Neural cell (in vitro differentiated cells): ENCODE measurements at regions not wholly inside any gene's neighbourhood (a gene's known extent, or its start where the extent isn't known, plus 50 kb on each side); places are given as distances from the start of the nearest gene placed in this dataset.

ENCODE experiments used
- H2AFZ ChIP-seq: fragments of 200-600, 300-800 bp; sonication (generic), shearing (Covaris generic); 2 replicates; pipeline ENCODE4 v1.6.0; 2014; ENCODE audit warnings: low read depth, mild to moderate bottlenecking, antibody characterized with exemption, low read length, moderate library complexity
- H3F3A ChIP-seq: fragments of 200-600 bp; shearing (Covaris generic); 2 replicates; pipeline ENCODE4 v1.6.1; 2016; ENCODE audit warnings: mild to moderate bottlenecking, moderate library complexity, mixed read lengths, antibody characterized with exemption, low read length; ENCODE audit not compliant: insufficient read depth, poor library complexity, severe bottlenecking
- H3K27ac ChIP-seq: fragments of 200-600, 300-800 bp; sonication (generic), shearing (Covaris generic); 2 replicates; pipeline ENCODE4 v1.5.1; 2014; ENCODE audit warnings: mild to moderate bottlenecking, low read length, moderate library complexity
- H3K27me3 ChIP-seq: fragments of 300-800, 200-600 bp; sonication (generic), shearing (Covaris generic); 2 replicates; pipeline ENCODE4 v1.6.0; 2014; ENCODE audit warnings: mild to moderate bottlenecking, low read depth, low read length, moderate library complexity; ENCODE audit not compliant: insufficient read depth
- H3K36me3 ChIP-seq: fragments of 300-800, 200-600 bp; sonication (generic), shearing (Covaris generic); 2 replicates; pipeline ENCODE4 v1.5.1; 2014; ENCODE audit warnings: mild to moderate bottlenecking, antibody characterized with exemption, low read length, moderate library complexity; ENCODE audit not compliant: insufficient read depth
- H3K4me2 ChIP-seq: fragments of 300-800, 200-600 bp; sonication (generic), shearing (Covaris generic); 2 replicates; pipeline ENCODE4 v1.6.0; 2014; ENCODE audit warnings: mild to moderate bottlenecking, low read length
- H3K4me3 ChIP-seq: fragments of 300-800, 200-600 bp; sonication (generic), shearing (Covaris generic); 2 replicates; pipeline ENCODE4 v1.5.1; 2014; ENCODE audit warnings: mild to moderate bottlenecking, low read length, moderate library complexity
- H3K79me2 ChIP-seq: fragments of 200-600 bp; shearing (Covaris generic); replicated peaks from 2 replicates; pipeline ENCODE4 v1.6.0; 2014; ENCODE audit warnings: mild to moderate bottlenecking, low read length, moderate library complexity; ENCODE audit not compliant: insufficient read depth
- H3K9ac ChIP-seq: fragments of 300-800, 200-600 bp; sonication (generic), shearing (Covaris generic); 2 replicates; pipeline ENCODE4 v1.6.1; 2016; ENCODE audit warnings: mild to moderate bottlenecking, low read length, mixed read lengths
- H3K9me2 ChIP-seq: fragments of 200-600 bp; shearing (Covaris generic); 2 replicates; pipeline ENCODE4 v1.6.1; 2016; ENCODE audit warnings: mild to moderate bottlenecking, low read length, mixed read lengths; ENCODE audit not compliant: insufficient read depth
- H3K9me3 ChIP-seq: fragments of 200-600, 300-800 bp; sonication (generic), shearing (Covaris generic); 2 replicates; pipeline ENCODE4 v1.6.1; 2016; ENCODE audit warnings: mild to moderate bottlenecking, mixed run types, low read length, moderate library complexity, mixed read lengths
- H4K20me1 ChIP-seq: fragments of 200-600 bp; shearing (Covaris generic); 2 replicates; pipeline ENCODE4 v1.6.1; 2016; ENCODE audit warnings: mild to moderate bottlenecking, mixed run types; ENCODE audit not compliant: insufficient read depth
- CTCF ChIP-seq: fragments of 450-650 bp; IDR thresholded peaks from 2 replicates; pipeline ENCODE4 v1.5.1; 2014; ENCODE audit warnings: antibody characterized with exemption, mild to moderate bottlenecking, moderate library complexity; ENCODE audit not compliant: poor library complexity, severe bottlenecking
- EP300 ChIP-seq: fragments of 450-650 bp; conservative IDR thresholded peaks from 2 replicates; pipeline ENCODE4 v1.6.1; 2014; ENCODE audit warnings: antibody characterized with exemption, mild to moderate bottlenecking, moderate library complexity; ENCODE audit not compliant: poor library complexity, severe bottlenecking
- EZH2 ChIP-seq: fragments of 200-600, 300-800 bp; shearing (Covaris generic), sonication (generic); IDR thresholded peaks from 2 replicates; pipeline ENCODE4 v1.6.1; 2014; ENCODE audit warnings: antibody characterized with exemption, low read length, borderline replicate concordance, mild to moderate bottlenecking; ENCODE audit not compliant: insufficient read depth, poor library complexity, severe bottlenecking
- MXI1 ChIP-seq: fragments of 450-650 bp; conservative IDR thresholded peaks from 2 replicates; pipeline ENCODE4 v1.6.1; 2014; ENCODE audit warnings: antibody characterized with exemption, mild to moderate bottlenecking; ENCODE audit not compliant: poor library complexity, severe bottlenecking
- POLR2AphosphoS5 ChIP-seq: IDR thresholded peaks from 2 replicates; pipeline ENCODE4 v1.6.1; 2012
- RAD21 ChIP-seq: fragments of 450-650 bp; conservative IDR thresholded peaks from 2 replicates; pipeline ENCODE4 v1.6.1; 2014; ENCODE audit warnings: antibody characterized with exemption, mild to moderate bottlenecking, moderate library complexity
- REST ChIP-seq: IDR thresholded peaks from 2 replicates; pipeline ENCODE4 v1.6.1; 2012; ENCODE audit warnings: borderline replicate concordance
- SMC3 ChIP-seq: fragments of 450-650 bp; conservative IDR thresholded peaks from 2 replicates; pipeline ENCODE4 v1.6.1; 2014; ENCODE audit warnings: antibody characterized with exemption, mild to moderate bottlenecking, moderate library complexity; ENCODE audit not compliant: poor library complexity
- TAF1 ChIP-seq: IDR thresholded peaks from 2 replicates; pipeline ENCODE4 v1.6.1; 2012; ENCODE audit warnings: low read depth

GRCh38 chr2:150046211-150046610 lies 441.3 kb downstream of the RND3 start:
- no peak for TF ChIP-seq CTCF
- H3K4me2 ChIP-seq: no peak overlapping the region
- no peak overlapping the region for H2AFZ ChIP-seq

GRCh38 chr2:150045601-150046000 lies 441.9 kb downstream of the RND3 start:
- H3F3A ChIP-seq: no peaks in the 10 kb centered on the region
- H3K27me3 ChIP-seq: no peaks in the 10 kb centered on the region
- H4K20me1 ChIP-seq: no peaks in the 10 kb centered on the region
- H3K9ac ChIP-seq: no peak overlapping the region
- H3K4me2 ChIP-seq: no peak overlapping the region
- no peak overlapping the region for H3K27ac ChIP-seq
- TF ChIP-seq POLR2AphosphoS5 (no peak), SMC3 (no peak), REST (no peak), EZH2 (no peak), RAD21 (no peak), CTCF (no peak), TAF1 (no peak), MXI1 (no peak), EP300 (no peak)
- no peaks in the 10 kb centered on the region for H3K9me3 ChIP-seq
- H3K79me2 ChIP-seq: no peaks in the 10 kb centered on the region
- no peak overlapping the region for H2AFZ ChIP-seq
- H3K9me2 ChIP-seq: no peaks in the 10 kb centered on the region
- no peaks in the 10 kb centered on the region for H3K36me3 ChIP-seq
- no peak overlapping the region for H3K4me3 ChIP-seq

More at GRCh38 chr2:150046211-150046610, 441.3 kb downstream of the RND3 start:
- Histone ChIP-seq H3K9ac (no peak overlapping the region), H3K9me3 (no peaks in the 10 kb centered on the region), H3K36me3 (no peaks in the 10 kb centered on the region), H3K9me2 (no peaks in the 10 kb centered on the region), H3F3A (no peaks in the 10 kb centered on the region), H3K4me3 (no peak overlapping the region), H3K27ac (no peak overlapping the region), H3K79me2 (no peaks in the 10 kb centered on the region), H3K27me3 (no peaks in the 10 kb centered on the region), H4K20me1 (no peaks in the 10 kb centered on the region)
